IgD-negative memory B cell (primary cell): ENCODE measurements at regions not wholly inside any gene's neighbourhood (a gene's known extent, or its start where the extent isn't known, plus 50 kb on each side); places are given as distances from the start of the nearest gene placed in this dataset.
A peak's percentile ranks its signal among the peaks of the same experiment; 100 is the strongest.

Experiments used
- H3K27ac Mint-ChIP-seq, 3 donors: one replicate each; pipeline ENCODE4 v1.8.0; 2020 to 2022; ENCODE audit warnings: mild to moderate bottlenecking in 3 of 3, mixed read lengths in 3 of 3, moderate library complexity in 1 of 3
- H3K27me3 Mint-ChIP-seq: one replicate; pipeline ENCODE4 v1.8.0; 2021; ENCODE audit warnings: mixed read lengths
- H3K36me3 Mint-ChIP-seq: one replicate; pipeline ENCODE4 v1.8.0; 2020; ENCODE audit warnings: mild to moderate bottlenecking, mixed read lengths
- H3K4me1 Mint-ChIP-seq, 3 donors: one replicate each; pipeline ENCODE4 v1.8.0; 2020 to 2022; ENCODE audit warnings: mixed read lengths in 3 of 3, mild to moderate bottlenecking in 1 of 3
- H3K4me3 Mint-ChIP-seq, 4 donors: one replicate each; pipeline ENCODE4 v1.8.0; 2020 to 2022; ENCODE audit warnings: mild to moderate bottlenecking in 4 of 4, mixed read lengths in 4 of 4, moderate library complexity in 3 of 4
- H3K9me3 Mint-ChIP-seq, 3 donors: one replicate each; pipeline ENCODE4 v1.8.0; 2020 to 2021; ENCODE audit warnings: mixed read lengths in 3 of 3, mild to moderate bottlenecking in 1 of 3

DNA sequence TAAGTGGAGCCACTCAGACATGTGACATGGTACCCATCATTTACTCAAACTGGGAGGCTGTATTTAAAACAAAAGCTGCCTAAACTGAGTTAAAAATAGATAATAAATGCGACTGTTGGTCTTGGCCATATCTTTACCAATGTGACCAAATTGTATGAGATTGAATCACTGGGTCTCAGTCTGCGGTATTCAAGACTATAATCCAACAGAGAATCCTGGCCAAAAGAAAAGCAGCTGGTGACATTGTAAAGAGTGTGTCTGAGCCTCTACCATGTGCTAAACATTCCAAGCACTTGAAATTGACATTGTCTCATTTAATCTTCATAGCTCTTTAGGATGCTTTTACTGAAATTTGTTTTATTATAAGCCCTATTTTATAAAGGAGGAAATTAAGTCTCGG, 282.6 kb downstream of the ZNF608 start:
- H3K36me3 Mint-ChIP-seq, result peaks cover 5% of the 10 kb centered on the region
- no peak overlapping the region for H3K4me3 Mint-ChIP-seq
- H3K27me3 Mint-ChIP-seq, result no peaks in the 10 kb centered on the region
- peaks cover 0 to 9% (median 1%) of the 10 kb centered on the region in 3 donors for H3K4me1 Mint-ChIP-seq
- H3K9me3 Mint-ChIP-seq, result peaks cover 4 to 26% (median 6%) of the 10 kb centered on the region in 3 donors
- H3K27ac Mint-ChIP-seq, result no peak overlapping the region

- Mint-ChIP-seq H3K27me3 (no peaks in the 10 kb centered on the region), H3K36me3 (peaks cover 5% of the 10 kb centered on the region), H3K9me3 (peaks cover 2 to 26% (median 6%) of the 10 kb centered on the region in 3 donors), H3K4me1 (peaks cover 0 to 9% (median 1%) of the 10 kb centered on the region in 3 donors), H3K4me3 (no peak overlapping the region), H3K27ac (no peak overlapping the region)
Measured at GRCh38 chr5:124462751-124463150, 283.7 kb downstream of the ZNF608 start.

DNA sequence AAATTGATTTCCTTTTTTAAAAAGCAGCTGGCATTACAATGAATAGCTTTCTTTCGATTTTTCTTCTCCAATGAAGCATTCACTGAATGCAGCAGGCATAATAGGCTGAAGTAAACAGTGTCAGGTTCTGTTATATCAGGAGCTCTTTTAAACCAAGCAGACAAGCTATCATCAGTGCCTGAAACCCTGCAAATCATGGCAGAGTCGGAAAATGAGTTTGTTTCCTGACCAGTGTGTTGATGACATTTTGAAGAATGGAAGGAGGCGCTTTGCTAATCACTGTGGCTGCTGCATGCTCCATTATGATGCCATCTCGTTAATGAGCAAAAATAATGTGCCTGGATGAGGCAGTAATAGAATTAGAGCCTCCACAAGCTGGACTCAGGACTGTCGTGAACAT, 284.5 kb downstream of the ZNF608 start:
- Mint-ChIP-seq H3K4me1 (peaks cover 0 to 9% (median 1%) of the 10 kb centered on the region in 3 donors), H3K36me3 (peaks cover 5% of the 10 kb centered on the region), H3K27me3 (no peaks in the 10 kb centered on the region), H3K9me3 (peaks cover 1 to 26% (median 6%) of the 10 kb centered on the region in 3 donors), H3K4me3 (no peak overlapping the region), H3K27ac (no peak overlapping the region)

DNA sequence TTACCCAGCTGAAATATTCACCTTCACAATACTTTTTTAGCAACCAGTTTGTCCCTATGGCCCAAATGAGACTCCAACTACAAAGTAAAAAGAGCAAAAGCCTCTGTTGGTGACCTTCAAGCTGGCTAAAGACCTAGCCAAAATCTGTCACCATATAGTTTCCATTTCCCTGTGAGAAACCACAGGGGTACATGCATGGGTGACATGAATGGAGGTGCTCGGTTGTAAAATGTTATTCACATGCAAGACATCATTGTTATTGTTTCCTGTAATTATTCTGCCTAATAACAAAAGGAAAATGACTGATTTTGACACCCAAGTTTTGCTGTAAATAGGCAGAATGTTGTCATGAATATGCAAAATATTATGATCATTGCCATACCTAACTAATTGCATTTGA, 285.3 kb downstream of the ZNF608 start:
- H3K27me3 Mint-ChIP-seq, result no peaks in the 10 kb centered on the region
- H3K4me1 Mint-ChIP-seq, result peaks cover 0 to 9% (median 1%) of the 10 kb centered on the region in 3 donors
- peaks cover 5% of the 10 kb centered on the region for H3K36me3 Mint-ChIP-seq
- no peak overlapping the region for H3K4me3 Mint-ChIP-seq
- H3K9me3 Mint-ChIP-seq, result peaks cover 1 to 26% (median 6%) of the 10 kb centered on the region in 3 donors
- no peak overlapping the region for H3K27ac Mint-ChIP-seq

GRCh38 chr5:124460642-124461041, 285.8 kb downstream of the ZNF608 start:
- H3K27me3 Mint-ChIP-seq, result no peaks in the 10 kb centered on the region
- no peak overlapping the region for H3K27ac Mint-ChIP-seq
- H3K4me1 Mint-ChIP-seq, result peaks cover under 1 to 9% (median 1%) of the 10 kb centered on the region in 3 donors
- peaks cover 5% of the 10 kb centered on the region for H3K36me3 Mint-ChIP-seq
- peaks cover 1 to 26% (median 6%) of the 10 kb centered on the region in 3 donors for H3K9me3 Mint-ChIP-seq
- H3K4me3 Mint-ChIP-seq, result no peak overlapping the region

DNA sequence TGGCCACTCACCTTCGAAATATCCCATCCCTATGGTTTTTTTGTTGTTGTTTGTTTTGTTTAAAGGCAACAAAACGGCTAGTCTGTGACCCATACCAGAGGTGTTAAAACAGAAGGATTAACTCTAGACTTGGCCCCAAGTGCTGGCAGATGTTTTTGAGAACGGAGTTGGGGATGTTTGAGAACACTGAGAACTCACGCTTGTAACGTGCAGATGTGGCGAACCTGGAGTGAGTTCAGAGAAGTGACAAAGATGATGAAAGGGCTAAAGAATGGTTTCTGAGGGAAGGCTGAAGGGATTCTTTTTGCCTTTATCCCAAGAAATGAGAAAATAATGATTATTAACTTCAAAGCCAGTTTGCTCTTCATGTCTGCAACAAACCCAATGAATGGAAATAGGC, 286.5 kb downstream of the ZNF608 start:
- H3K36me3 Mint-ChIP-seq, result peaks cover 5% of the 10 kb centered on the region
- H3K9me3 Mint-ChIP-seq, result peaks cover 1 to 26% (median 6%) of the 10 kb centered on the region in 3 donors
- H3K4me3 Mint-ChIP-seq, result no peak overlapping the region
- H3K27me3 Mint-ChIP-seq, result no peaks in the 10 kb centered on the region
- peaks cover 2 to 9% (median 6%) of the 10 kb centered on the region in 3 donors for H3K4me1 Mint-ChIP-seq
- no peak overlapping the region for H3K27ac Mint-ChIP-seq

- Mint-ChIP-seq H3K27ac (no peak overlapping the region), H3K36me3 (peaks cover 5% of the 10 kb centered on the region)
Measured at GRCh38 chr5:124457901-124458300, 288.5 kb downstream of the ZNF608 start.

GRCh38 chr5:124457101-124457500, 289.3 kb downstream of the ZNF608 start:
- Mint-ChIP-seq H3K27ac (no peak overlapping the region), H3K4me3 (no peak overlapping the region), H3K36me3 (peaks cover 2% of the 10 kb centered on the region), H3K4me1 (peaks cover 15 to 22% (median 20%) of the 10 kb centered on the region in 3 donors), H3K27me3 (no peaks in the 10 kb centered on the region), H3K9me3 (peaks cover 1 to 19% (median 6%) of the 10 kb centered on the region in 3 donors)

More at GRCh38 chr5:124457901-124458300, 288.5 kb downstream of the ZNF608 start:
- H3K27me3 Mint-ChIP-seq, result no peaks in the 10 kb centered on the region
- peaks cover 13 to 21% (median 17%) of the 10 kb centered on the region in 3 donors for H3K4me1 Mint-ChIP-seq
- H3K9me3 Mint-ChIP-seq, result peaks cover 1 to 19% (median 6%) of the 10 kb centered on the region in 3 donors
- H3K4me3 Mint-ChIP-seq, result no peak overlapping the region

DNA sequence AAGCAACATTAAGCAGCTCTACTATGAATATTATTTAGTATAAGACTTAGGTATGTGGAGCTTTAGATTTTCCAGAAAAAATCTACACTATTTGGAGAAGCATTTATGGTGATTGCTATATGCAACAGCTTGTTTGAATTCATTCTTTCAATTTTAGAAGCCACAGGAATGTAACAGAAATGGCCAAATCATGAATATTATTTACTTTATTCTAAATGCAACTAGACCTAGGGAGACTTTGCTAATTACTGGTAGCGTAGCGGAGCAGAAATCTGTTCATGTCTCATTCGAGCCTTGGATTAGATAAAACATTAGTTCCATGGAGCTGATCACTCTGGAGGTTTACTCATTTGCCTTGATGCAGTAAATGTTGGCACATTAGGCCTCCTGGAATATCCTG, 290.2 kb downstream of the ZNF608 start:
- no peak overlapping the region for H3K27ac Mint-ChIP-seq
- H3K4me3 Mint-ChIP-seq, result no peak overlapping the region
- H3K36me3 Mint-ChIP-seq, result peaks cover 2% of the 10 kb centered on the region
- H3K4me1 Mint-ChIP-seq, result peaks cover 15 to 20% (median 17%) of the 10 kb centered on the region in 3 donors
- no peaks in the 10 kb centered on the region for H3K27me3 Mint-ChIP-seq
- H3K9me3 Mint-ChIP-seq, result peaks cover 1 to 19% (median 6%) of the 10 kb centered on the region in 3 donors

DNA sequence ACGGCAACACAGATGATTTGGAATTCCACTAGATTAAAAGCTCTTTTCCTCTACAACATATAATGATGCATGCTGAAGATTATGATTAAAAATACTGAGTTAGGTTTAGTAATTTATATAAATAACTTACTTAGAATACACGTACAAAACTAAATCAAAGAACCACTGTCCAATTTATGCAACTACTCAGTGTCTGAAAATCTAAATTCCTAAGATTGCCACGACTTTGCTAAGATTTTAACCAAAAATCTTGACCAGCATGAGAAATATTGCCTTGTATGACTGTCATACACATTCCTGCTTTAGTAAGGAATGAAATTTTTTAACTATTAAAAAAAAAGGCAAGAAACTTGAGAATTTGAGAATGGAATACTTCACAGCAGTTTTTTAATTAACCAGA, 292.4 kb downstream of the ZNF608 start:
- H3K27ac Mint-ChIP-seq, result no peak overlapping the region
- peaks cover 0 to 1% (median 0%) of the 10 kb centered on the region in 3 donors for H3K9me3 Mint-ChIP-seq
- H3K36me3 Mint-ChIP-seq, result no peaks in the 10 kb centered on the region
- peaks cover 13 to 19% (median 18%) of the 10 kb centered on the region in 3 donors for H3K4me1 Mint-ChIP-seq
- H3K4me3 Mint-ChIP-seq, result peak overlapping the region in 2 of 4 donors; percentile 73 to 75
- no peaks in the 10 kb centered on the region for H3K27me3 Mint-ChIP-seq

DNA sequence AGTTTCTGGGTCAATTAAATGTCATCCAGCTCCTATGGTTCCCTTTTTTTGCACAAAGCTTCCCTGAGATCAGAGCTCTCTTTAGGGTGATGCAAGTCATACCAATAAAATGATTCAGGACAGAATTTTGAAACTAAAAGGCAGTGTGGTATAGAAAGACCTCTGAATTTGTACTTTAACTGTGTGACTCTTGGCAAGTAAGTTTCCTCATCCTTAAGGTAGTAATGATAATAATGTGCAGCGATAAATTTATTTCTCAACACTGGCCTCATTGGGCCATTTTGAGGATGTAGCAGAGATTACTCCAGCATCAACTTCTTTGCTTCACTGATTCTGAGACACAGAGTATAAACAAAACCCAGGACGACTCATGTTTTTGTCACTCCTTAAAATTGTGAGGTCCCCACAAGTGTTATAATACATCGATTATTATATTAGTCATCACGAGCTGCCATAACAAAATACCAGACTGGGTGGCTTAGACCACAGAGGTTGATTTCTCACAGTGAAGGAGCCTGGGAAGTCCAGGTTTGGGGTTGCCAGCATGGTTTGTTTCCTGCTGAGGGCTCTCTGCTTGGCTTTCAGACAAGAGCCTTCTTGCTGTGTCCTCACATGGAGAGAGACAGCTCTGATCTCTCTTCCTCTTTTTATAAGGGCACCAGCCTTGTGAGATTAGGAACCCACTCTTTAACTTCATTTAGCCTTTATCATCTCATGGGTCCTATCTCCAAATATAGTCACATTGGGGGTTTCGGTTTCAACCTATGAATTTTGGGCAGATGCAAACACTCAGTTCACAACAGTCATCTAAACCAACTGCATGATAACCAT, 293.0 kb downstream of the ZNF608 start:
- H3K4me1 Mint-ChIP-seq, result peaks cover 13 to 19% (median 18%) of the 10 kb centered on the region in 3 donors
- no peaks in the 10 kb centered on the region for H3K36me3 Mint-ChIP-seq
- H3K4me3 Mint-ChIP-seq, result peak overlapping the region in 2 of 4 donors; percentile 73 to 75
- H3K9me3 Mint-ChIP-seq, result no peaks in the 10 kb centered on the region
- H3K27ac Mint-ChIP-seq, result no peak overlapping the region
- no peaks in the 10 kb centered on the region for H3K27me3 Mint-ChIP-seq

DNA sequence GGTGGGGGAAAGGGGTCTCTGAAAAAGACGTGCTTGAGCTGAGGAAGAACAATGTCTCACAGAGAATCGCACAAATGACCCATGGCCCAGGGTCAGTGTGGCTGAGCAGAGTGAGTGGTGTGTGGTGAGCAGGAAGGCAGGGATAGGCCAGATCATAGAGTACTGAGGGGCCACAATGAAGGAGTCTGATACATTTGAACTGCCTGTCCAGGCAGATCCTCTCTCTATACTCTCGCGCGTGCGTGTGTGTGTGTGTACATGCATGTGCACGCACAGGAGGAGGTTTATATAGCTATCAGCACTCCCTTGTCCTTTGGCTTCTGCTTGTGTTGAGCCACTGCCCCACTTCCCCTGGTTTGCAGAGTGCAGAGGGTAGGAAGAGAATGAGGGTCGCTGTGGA, 294.0 kb downstream of the ZNF608 start:
- Mint-ChIP-seq H3K27ac (no peak overlapping the region), H3K4me3 (no peak overlapping the region), H3K36me3 (no peaks in the 10 kb centered on the region), H3K27me3 (no peaks in the 10 kb centered on the region), H3K4me1 (peaks cover 13 to 19% (median 18%) of the 10 kb centered on the region in 3 donors), H3K9me3 (no peaks in the 10 kb centered on the region)

- Mint-ChIP-seq H3K27me3 (no peaks in the 10 kb centered on the region), H3K4me3 (no peak overlapping the region), H3K4me1 (peaks cover 13 to 19% (median 18%) of the 10 kb centered on the region in 3 donors), H3K36me3 (no peaks in the 10 kb centered on the region), H3K9me3 (no peaks in the 10 kb centered on the region), H3K27ac (no peak overlapping the region)
Measured at GRCh38 chr5:124451721-124452383, 294.6 kb downstream of the ZNF608 start.

- H3K4me3 Mint-ChIP-seq, result no peak overlapping the region
- peaks cover 8 to 12% (median 9%) of the 10 kb centered on the region in 3 donors for H3K4me1 Mint-ChIP-seq
- no peaks in the 10 kb centered on the region for H3K9me3 Mint-ChIP-seq
- H3K27ac Mint-ChIP-seq, result no peak overlapping the region
- H3K36me3 Mint-ChIP-seq, result no peaks in the 10 kb centered on the region
- no peaks in the 10 kb centered on the region for H3K27me3 Mint-ChIP-seq
Measured at GRCh38 chr5:124446120-124446519, 300.3 kb downstream of the ZNF608 start.

- Mint-ChIP-seq H3K9me3 (no peaks in the 10 kb centered on the region), H3K27ac (no peak overlapping the region)
Measured at GRCh38 chr5:124445070-124445619, 301.3 kb downstream of the ZNF608 start.

More at GRCh38 chr5:124445070-124445619, 301.3 kb downstream of the ZNF608 start:
- no peak overlapping the region for H3K4me3 Mint-ChIP-seq
- no peaks in the 10 kb centered on the region for H3K27me3 Mint-ChIP-seq
- H3K4me1 Mint-ChIP-seq, result peaks cover 8 to 12% (median 9%) of the 10 kb centered on the region in 3 donors
- H3K36me3 Mint-ChIP-seq, result no peaks in the 10 kb centered on the region
